Thyroid gland (tissue), 4 donors: ENCODE measurements at regions not wholly inside any gene's neighbourhood (a gene's known extent, or its start where the extent isn't known, plus 50 kb on each side); places are given as distances from the start of the nearest gene placed in this dataset.

Experiments
- POLR2A ChIP-seq, 2 donors: fragments of 450-650 bp; IDR thresholded peaks; one replicate each; pipeline ENCODE4 v1.6.1; 2017; ENCODE audit warnings: antibody characterized with exemption in 2 of 2, mild to moderate bottlenecking in 2 of 2, moderate library complexity in 1 of 2
- TF ChIP-seq, protein P1 (sequence below), 6 experiments: fragments of 200-600 bp in 3 of 6; fragments of 450-650 bp in 3 of 6; sonication (generic) in 3 of 6; IDR thresholded peaks; one replicate each; pipeline ENCODE4 v1.5.1; 2016 to 2019; ENCODE audit warnings: antibody characterized with exemption in 6 of 6, mild to moderate bottlenecking in 2 of 6, inconsistent platforms in 1 of 6, moderate library complexity in 1 of 6

DNA sequence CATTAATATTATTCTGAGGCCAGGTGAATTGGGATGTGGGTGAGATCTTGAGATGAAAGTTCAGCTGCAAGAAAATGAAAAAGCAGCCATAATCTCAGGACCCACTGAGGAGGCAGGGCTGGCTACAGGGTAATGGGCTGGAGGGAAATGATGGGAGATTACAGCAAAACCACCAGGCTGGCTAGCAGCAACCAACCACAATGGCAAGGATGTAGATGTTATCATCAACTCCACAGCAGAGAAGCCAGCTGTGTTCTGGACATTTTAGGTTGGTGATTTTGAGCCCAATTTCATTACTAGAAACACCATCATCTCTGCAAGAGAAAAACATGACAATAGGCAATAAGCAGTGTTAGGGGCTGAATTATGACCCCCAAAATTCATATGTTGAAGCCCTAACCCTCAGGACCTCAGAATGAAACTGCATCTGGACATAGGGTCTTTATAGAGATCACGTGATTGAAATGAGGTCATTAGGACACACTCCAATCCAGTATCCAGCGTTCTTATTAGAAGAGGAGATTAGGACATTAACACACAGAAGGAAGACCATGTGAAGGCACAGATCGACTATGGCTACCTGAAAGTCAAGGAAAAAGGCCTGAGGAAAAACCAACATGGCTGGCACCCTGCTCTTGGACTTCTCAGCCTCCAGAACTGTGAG, 139.8 kb upstream of the KIT start:
- TF ChIP-seq, protein P1, sequence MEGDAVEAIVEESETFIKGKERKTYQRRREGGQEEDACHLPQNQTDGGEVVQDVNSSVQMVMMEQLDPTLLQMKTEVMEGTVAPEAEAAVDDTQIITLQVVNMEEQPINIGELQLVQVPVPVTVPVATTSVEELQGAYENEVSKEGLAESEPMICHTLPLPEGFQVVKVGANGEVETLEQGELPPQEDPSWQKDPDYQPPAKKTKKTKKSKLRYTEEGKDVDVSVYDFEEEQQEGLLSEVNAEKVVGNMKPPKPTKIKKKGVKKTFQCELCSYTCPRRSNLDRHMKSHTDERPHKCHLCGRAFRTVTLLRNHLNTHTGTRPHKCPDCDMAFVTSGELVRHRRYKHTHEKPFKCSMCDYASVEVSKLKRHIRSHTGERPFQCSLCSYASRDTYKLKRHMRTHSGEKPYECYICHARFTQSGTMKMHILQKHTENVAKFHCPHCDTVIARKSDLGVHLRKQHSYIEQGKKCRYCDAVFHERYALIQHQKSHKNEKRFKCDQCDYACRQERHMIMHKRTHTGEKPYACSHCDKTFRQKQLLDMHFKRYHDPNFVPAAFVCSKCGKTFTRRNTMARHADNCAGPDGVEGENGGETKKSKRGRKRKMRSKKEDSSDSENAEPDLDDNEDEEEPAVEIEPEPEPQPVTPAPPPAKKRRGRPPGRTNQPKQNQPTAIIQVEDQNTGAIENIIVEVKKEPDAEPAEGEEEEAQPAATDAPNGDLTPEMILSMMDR (IDR thresholded peaks at IDR 0.05): no peak
- no peak for TF ChIP-seq POLR2A (IDR thresholded peaks at IDR 0.05)
